ENCODE measurements at regions not wholly inside any gene's neighbourhood (a gene's known extent, or its start where the extent isn't known, plus 50 kb on each side); places are given as distances from the start of the nearest gene placed in this dataset.

- TF ChIP-seq CTCF (IDR thresholded peaks at IDR 0.05): no peak
- no peaks in the 10 kb centered on the region for H3K4me1 ChIP-seq
- H3K9me3 ChIP-seq: no peaks in the 10 kb centered on the region
- no peak overlapping the region for H3K27ac ChIP-seq
- DNase-seq: no peak
- intact Hi-C loops (cut with DNase I; ENCODE audit: low total_unique reads): no loop called here
- no peaks in the 10 kb centered on the region for H3K36me3 ChIP-seq
- H3K27me3 ChIP-seq: no peaks in the 10 kb centered on the region
- H3K4me3 ChIP-seq: no peak overlapping the region
These were observed 112.5 kb downstream of the KLF5 start for GRCh38 chr13:73171271-73171682.

- TF ChIP-seq CTCF (IDR thresholded peaks at IDR 0.05): no peak
- H3K27ac ChIP-seq: no peak overlapping the region
- H3K4me3 ChIP-seq: no peak overlapping the region
- H3K9me3 ChIP-seq: no peaks in the 10 kb centered on the region
- no peaks in the 10 kb centered on the region for H3K27me3 ChIP-seq
- no peak for DNase-seq
- intact Hi-C loops (cut with DNase I; ENCODE audit: low total_unique reads): no loop called here
- no peaks in the 10 kb centered on the region for H3K36me3 ChIP-seq
- no peaks in the 10 kb centered on the region for H3K4me1 ChIP-seq
These were observed 111.2 kb downstream of the KLF5 start for GRCh38 chr13:73169971-73170370.

DNA sequence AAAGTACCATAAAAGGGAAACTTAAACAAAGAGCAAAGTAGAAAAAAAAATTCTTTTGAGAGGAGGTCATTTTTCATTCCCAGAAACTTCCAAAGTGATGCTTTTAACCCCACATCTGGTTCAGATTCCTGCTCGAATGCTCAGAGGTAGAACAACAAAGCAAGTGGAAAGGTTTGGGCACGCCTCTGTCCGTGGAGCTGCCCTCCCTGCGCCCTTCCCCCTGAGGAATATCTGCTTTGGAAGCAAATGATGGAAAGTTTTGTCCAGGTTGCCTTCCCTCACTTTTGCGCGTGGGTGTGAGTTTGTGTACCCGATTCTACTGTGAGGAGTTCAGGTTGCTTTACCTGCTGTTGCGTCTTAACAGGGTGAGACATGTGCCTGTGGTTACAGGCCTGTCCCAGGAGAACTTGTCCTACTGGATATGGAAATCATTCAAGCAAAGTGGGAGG lies 110.2 kb downstream of the KLF5 start:
- DNase-seq: no peak
- H3K36me3 ChIP-seq: no peaks in the 10 kb centered on the region
- no peaks in the 10 kb centered on the region for H3K9me3 ChIP-seq
- TF ChIP-seq CTCF (IDR thresholded peaks at IDR 0.05): no peak
- no peaks in the 10 kb centered on the region for H3K4me1 ChIP-seq
- no peak overlapping the region for H3K27ac ChIP-seq
- intact Hi-C loops (cut with DNase I; ENCODE audit: low total_unique reads): no loop called here
- H3K27me3 ChIP-seq: no peaks in the 10 kb centered on the region
- no peak overlapping the region for H3K4me3 ChIP-seq

DNA sequence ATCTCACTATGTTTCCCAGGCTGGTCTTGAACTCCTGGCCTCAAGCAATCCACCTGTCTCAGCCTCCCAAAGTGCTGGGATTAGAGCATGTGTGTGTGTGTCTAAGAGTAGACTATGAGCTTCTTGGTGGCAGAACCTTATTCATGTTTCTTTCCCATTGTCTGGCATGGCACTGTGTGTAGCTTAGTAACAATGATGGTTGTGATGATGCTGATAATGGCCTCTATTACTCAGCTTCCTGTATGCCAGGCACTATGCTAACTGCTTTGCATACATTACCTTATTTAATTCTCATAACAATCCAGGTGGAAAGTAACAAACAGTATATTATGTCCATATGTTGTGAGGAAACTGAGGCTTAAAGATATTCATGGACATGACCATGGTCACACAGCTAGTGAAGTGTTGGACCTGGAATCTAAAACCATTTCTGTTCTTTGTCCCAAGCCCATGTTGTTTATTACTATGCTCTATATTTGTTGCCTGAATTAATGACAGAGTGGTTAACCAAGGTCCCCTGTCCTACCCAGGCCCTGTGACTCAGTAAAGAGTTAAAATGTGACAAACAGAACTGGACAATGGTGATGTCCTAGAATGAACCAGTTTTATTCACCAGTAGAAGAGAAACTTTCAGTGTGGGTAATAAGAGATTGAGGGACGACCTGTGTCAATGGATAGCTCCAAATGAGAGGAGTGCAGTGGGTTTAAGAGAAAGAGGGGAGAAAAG lies 109.6 kb downstream of the KLF5 start:
- no peak for TF ChIP-seq CTCF (IDR thresholded peaks at IDR 0.05)
- H3K27me3 ChIP-seq: no peaks in the 10 kb centered on the region
- H3K9me3 ChIP-seq: no peaks in the 10 kb centered on the region
- H3K36me3 ChIP-seq: no peaks in the 10 kb centered on the region
- no peak overlapping the region for H3K4me3 ChIP-seq
- no peak overlapping the region for H3K27ac ChIP-seq
- intact Hi-C loops (cut with DNase I; ENCODE audit: low total_unique reads): no loop called here
- H3K4me1 ChIP-seq: no peaks in the 10 kb centered on the region
- DNase-seq: no peak

- Histone ChIP-seq H3K4me3 (no peak overlapping the region), H3K36me3 (no peaks in the 10 kb centered on the region), H3K27me3 (no peaks in the 10 kb centered on the region), H3K27ac (no peak overlapping the region), H3K9me3 (no peaks in the 10 kb centered on the region), H3K4me1 (no peaks in the 10 kb centered on the region)
- no peak for TF ChIP-seq CTCF (IDR thresholded peaks at IDR 0.05)
- DNase-seq: no peak
- intact Hi-C loops (cut with DNase I; ENCODE audit: low total_unique reads): no loop called here
These were observed 108.4 kb downstream of the KLF5 start for GRCh38 chr13:73167028-73167820.

Data from tibial artery (tissue), 4 donors.